CD4-positive, alpha-beta T cell treated with Interferon gamma for 1 hour (primary cell): ENCODE measurements at regions not wholly inside any gene's neighbourhood (a gene's known extent, or its start where the extent isn't known, plus 50 kb on each side); places are given as distances from the start of the nearest gene placed in this dataset.
"Not testable (repeated sequence)": the region's sequence is repeated elsewhere in the genome, so short reads cannot be mapped to it uniquely, and the experiment has no call there.

ENCODE experiments used
- DNase-seq: peaks from one replicate; pipeline ENCODE4 v3.0.0-alpha.2; 2020

DNA sequence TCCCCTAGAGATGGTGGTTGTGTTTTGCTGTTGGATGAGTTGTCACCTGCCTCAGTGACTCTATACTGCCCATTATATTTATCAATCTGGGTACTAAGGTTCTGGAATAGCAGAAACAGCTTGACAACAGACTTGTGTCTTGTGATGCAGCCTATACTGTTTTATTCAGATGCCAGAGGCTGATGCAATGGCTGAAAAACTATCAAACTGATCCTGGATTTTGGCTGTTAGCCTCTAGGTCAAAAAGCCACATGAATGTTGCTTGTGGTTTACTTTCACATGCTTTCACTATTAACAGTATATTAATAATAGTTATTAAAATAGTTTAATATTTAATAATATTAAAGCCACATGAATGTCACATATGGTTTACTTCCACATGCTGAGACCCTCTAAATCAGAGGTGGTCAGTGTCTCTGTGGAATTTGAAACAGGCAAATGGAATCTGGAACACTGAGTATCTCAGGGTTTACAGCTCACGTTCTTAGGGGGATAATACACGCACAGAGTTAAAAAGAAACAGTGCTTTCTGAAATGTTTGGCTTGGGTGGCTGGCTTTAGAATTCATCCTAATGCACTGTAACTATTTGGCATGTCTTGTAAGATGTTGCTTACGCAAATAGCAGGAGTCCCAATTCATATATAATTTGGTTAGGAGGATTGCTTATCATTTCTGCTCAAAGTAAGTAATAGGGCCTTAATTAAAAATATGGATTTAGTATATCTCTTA lies 82.5 kb upstream of the LCORL start:
- DNase-seq: no peak

DNA sequence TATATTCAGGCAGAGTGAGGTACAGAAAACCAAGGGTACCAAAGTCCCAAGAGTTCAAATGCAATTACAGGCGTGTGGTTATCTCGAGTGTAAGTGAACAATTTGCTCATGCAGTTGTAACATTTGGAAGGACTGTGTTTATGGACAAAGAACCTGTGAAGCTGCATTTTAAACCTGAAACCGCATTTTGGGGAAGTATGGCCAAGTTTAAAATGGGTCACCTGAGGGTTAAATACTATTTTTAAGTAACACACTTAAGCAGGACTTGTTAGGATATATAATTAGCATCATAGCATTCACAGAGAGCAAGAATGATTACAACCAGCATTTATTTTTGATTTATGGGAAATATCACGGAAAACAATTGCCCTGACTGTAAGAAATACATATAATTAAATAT lies 79.1 kb upstream of the LCORL start:
- DNase-seq: no peak

GRCh38 chr4:18090447-18090846 lies 68.9 kb upstream of the LCORL start:
- not testable (repeated sequence) for DNase-seq

DNA sequence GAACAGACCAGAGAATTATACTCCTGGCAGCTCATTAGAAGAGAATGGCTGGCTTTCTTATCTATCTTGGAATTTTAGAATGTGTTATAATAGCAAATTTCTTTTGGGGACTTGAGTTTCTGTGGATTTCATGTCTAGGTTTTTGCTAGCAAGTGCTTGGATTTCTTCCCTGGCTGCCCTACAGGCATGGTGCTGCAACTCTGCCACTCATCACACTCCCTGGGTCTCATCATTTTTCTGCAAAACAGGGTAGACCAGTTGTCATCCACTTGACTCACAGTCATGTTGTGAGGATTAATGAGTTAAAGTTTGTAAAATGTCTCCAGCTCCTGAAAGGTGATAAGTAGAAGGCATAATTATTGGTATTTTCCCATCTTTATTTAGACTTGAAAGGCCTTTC lies 60.7 kb upstream of the LCORL start:
- DNase-seq: no peak

- DNase-seq: no peak
Measured at GRCh38 chr4:18081708-18082107, 60.2 kb upstream of the LCORL start.

GRCh38 chr4:18077808-18078207 lies 56.3 kb upstream of the LCORL start:
- DNase-seq: no peak

DNA sequence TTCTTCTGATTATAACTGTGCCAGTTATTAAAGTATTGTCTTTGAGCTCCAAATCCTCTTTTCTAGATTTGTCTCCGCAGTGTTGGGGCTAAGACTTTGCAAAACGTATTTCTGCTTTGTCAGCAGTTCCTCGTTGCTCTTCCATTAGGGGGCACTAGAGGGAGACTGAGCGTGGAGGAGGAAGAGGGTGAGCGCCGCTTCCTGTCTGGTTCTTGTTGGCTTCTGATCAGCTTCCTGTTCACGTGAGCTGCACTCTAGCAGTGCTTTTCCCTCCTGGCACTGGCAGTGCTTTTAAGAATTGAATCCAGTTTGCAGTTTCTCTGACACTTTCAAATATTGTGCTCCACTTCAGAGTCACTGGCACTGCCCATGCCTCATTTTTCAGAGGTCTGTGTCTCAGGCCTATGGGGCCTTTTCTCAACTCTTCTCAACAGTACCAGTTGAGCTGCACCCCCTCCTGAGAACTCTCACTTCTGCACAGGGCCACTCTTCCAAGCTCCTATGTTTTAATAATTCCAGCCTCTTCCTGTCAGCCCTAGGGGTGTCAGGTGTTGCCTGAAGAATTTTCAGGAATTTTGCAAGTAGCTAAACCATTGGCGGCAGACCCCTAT lies 54.4 kb upstream of the LCORL start:
- DNase-seq: peak; percentile 12

DNA sequence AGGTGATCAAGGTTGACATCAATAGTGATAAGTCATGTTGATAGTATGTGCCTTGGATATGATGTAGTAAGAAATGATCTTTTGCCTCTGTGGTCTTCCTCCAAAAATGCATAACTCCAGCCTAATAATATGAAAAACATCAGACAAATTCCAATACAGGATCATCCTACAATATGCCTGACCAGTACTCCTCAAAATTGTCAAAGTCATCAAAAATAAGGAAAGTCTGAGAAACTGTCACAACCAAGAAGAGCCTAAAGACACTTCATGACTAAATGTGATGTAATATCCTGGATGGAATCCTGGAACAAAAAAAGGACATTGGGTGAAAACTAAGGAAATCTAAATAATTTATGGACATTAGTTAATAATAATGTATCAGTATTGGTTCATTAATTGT lies 50.3 kb upstream of the LCORL start:
- DNase-seq: no peak
